SU-DHL-6 (cell line): ENCODE measurements at regions not wholly inside any gene's neighbourhood (a gene's known extent, or its start where the extent isn't known, plus 50 kb on each side); places are given as distances from the start of the nearest gene placed in this dataset.

Experiments used
- EZH2phosphoT487 ChIP-seq: fragments of 200-600 bp; sonication (generic), shearing (Covaris generic); conservative IDR thresholded peaks from 2 replicates; pipeline ENCODE4 v1.6.1; 2018; ENCODE audit warnings: mild to moderate bottlenecking, antibody characterized with exemption, low read length, moderate library complexity, mixed read lengths
- TF ChIP-seq, protein P1 (sequence below): fragments of 200-600 bp; sonication (generic); IDR thresholded peaks from one replicate; pipeline ENCODE4 v1.5.1; 2017; ENCODE audit warnings: antibody characterized with exemption, mild to moderate bottlenecking, low read length, moderate library complexity; ENCODE audit not compliant: insufficient read depth, poor library complexity, severe bottlenecking

DNA sequence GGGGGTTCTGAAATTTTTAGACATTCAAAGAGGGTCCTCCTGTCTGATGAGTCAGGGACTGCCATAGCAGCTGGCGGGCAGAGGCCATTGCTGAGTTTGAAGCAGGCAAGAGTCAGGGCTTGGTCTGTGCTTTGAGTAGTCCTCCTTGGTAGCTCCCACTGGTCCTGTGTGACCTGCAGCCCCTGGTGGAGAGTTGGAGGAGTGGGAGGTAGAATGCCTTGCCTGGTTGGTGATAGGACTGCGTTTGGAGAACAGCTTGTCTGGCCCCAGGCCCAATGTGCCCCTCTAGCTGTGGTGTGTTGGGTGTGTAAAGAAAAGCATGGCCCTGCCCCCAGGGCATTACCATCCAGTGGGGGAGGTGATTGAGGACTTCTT is 116.7 kb downstream of the BEGAIN start:
- TF ChIP-seq, protein P1, sequence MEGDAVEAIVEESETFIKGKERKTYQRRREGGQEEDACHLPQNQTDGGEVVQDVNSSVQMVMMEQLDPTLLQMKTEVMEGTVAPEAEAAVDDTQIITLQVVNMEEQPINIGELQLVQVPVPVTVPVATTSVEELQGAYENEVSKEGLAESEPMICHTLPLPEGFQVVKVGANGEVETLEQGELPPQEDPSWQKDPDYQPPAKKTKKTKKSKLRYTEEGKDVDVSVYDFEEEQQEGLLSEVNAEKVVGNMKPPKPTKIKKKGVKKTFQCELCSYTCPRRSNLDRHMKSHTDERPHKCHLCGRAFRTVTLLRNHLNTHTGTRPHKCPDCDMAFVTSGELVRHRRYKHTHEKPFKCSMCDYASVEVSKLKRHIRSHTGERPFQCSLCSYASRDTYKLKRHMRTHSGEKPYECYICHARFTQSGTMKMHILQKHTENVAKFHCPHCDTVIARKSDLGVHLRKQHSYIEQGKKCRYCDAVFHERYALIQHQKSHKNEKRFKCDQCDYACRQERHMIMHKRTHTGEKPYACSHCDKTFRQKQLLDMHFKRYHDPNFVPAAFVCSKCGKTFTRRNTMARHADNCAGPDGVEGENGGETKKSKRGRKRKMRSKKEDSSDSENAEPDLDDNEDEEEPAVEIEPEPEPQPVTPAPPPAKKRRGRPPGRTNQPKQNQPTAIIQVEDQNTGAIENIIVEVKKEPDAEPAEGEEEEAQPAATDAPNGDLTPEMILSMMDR, result no peak
- TF ChIP-seq EZH2phosphoT487, result no peak
